ENCODE measurements at regions not wholly inside any gene's neighbourhood (a gene's known extent, or its start where the extent isn't known, plus 50 kb on each side); places are given as distances from the start of the nearest gene placed in this dataset.

GRCh38 chr2:155653176-155653575 lies 679.3 kb downstream of the NR4A2 start:
- no peak for DNase-seq (ENCODE audit: low read depth)
- no peak for TF ChIP-seq CTCF (IDR thresholded peaks at IDR 0.05; ENCODE audit: control insufficient read depth, insufficient read depth, low read depth, low read length, missing control alignments)
- no peak overlapping the region for H3K4me3 ChIP-seq (ENCODE audit: control insufficient read depth, low read depth, low read length)

- TF ChIP-seq CTCF (IDR thresholded peaks at IDR 0.05; ENCODE audit: control insufficient read depth, insufficient read depth, low read depth, low read length, missing control alignments), result no peak
- no peak for DNase-seq (ENCODE audit: low read depth)
Measured at GRCh38 chr2:155651851-155652250, 680.7 kb downstream of the NR4A2 start.

GRCh38 chr2:155645791-155646190 lies 686.7 kb downstream of the NR4A2 start:
- no peak overlapping the region for H3K4me3 ChIP-seq (ENCODE audit: control insufficient read depth, low read depth, low read length)
- no peak for TF ChIP-seq CTCF (IDR thresholded peaks at IDR 0.05; ENCODE audit: control insufficient read depth, insufficient read depth, low read depth, low read length, missing control alignments)
- DNase-seq (ENCODE audit: low read depth), result no peak

More at GRCh38 chr2:155651851-155652250, 680.7 kb downstream of the NR4A2 start:
- H3K4me3 ChIP-seq (ENCODE audit: control insufficient read depth, low read depth, low read length), result no peak overlapping the region

GRCh38 chr2:155643056-155643775 lies 689.3 kb downstream of the NR4A2 start:
- no peak for DNase-seq (ENCODE audit: low read depth)
- no peak overlapping the region for H3K4me3 ChIP-seq (ENCODE audit: control insufficient read depth, low read depth, low read length)
- TF ChIP-seq CTCF (IDR thresholded peaks at IDR 0.05; ENCODE audit: control insufficient read depth, insufficient read depth, low read depth, low read length, missing control alignments), result no peak

GRCh38 chr2:155633887-155634570 lies 698.5 kb downstream of the NR4A2 start:
- no peak for DNase-seq (ENCODE audit: low read depth)
- TF ChIP-seq CTCF (IDR thresholded peaks at IDR 0.05; ENCODE audit: control insufficient read depth, insufficient read depth, low read depth, low read length, missing control alignments), result no peak
- H3K4me3 ChIP-seq (ENCODE audit: control insufficient read depth, low read depth, low read length), result no peak overlapping the region

- no peak for DNase-seq (ENCODE audit: low read depth)
- no peak for TF ChIP-seq CTCF (IDR thresholded peaks at IDR 0.05; ENCODE audit: control insufficient read depth, insufficient read depth, low read depth, low read length, missing control alignments)
- no peak overlapping the region for H3K4me3 ChIP-seq (ENCODE audit: control insufficient read depth, low read depth, low read length)
Measured at GRCh38 chr2:155633060-155633839, 699.3 kb downstream of the NR4A2 start.

Measured in AG09309 (cell line).